Endothelial cell of umbilical vein (primary cell): ENCODE measurements at regions not wholly inside any gene's neighbourhood (a gene's known extent, or its start where the extent isn't known, plus 50 kb on each side); places are given as distances from the start of the nearest gene placed in this dataset.

Source experiments
- CTCF ChIP-seq, 2 donors: IDR thresholded peaks; 1 replicate in 1 of 2; 2 replicates in 1 of 2; pipeline ENCODE4 v1.5.1; 2011; ENCODE audit warnings: low read length in 2 of 2, mild to moderate bottlenecking in 2 of 2, moderate library complexity in 2 of 2, control low read depth in 1 of 2, inconsistent platforms in 1 of 2, low read depth in 1 of 2; ENCODE audit not compliant: insufficient read depth in 1 of 2; ENCODE audit errors: extremely low read depth in 1 of 2
- EZH2 ChIP-seq: IDR thresholded peaks from 2 replicates; pipeline ENCODE4 v1.6.1; 2012; ENCODE audit warnings: borderline replicate concordance, low read depth, mild to moderate bottlenecking, moderate library complexity, low read length, inconsistent platforms; ENCODE audit not compliant: severe bottlenecking
- FOS ChIP-seq: IDR thresholded peaks from 2 replicates; pipeline ENCODE4 v1.6.1; 2011; ENCODE audit warnings: mild to moderate bottlenecking, low read length, moderate library complexity, borderline replicate concordance; ENCODE audit not compliant: insufficient read depth
- MAX ChIP-seq: IDR thresholded peaks from 2 replicates; pipeline ENCODE4 v1.6.1; 2011; ENCODE audit not compliant: insufficient read depth, insufficient read length
- MYC ChIP-seq: IDR thresholded peaks from one replicate; pipeline ENCODE4 v1.6.1; 2011; ENCODE audit warnings: mild to moderate bottlenecking, low read depth, low read length
- POLR2A ChIP-seq: IDR thresholded peaks from 2 replicates; pipeline ENCODE4 v1.6.1; 2012; ENCODE audit warnings: low read depth, mild to moderate bottlenecking, control low read depth, low read length
- POLR2AphosphoS5 ChIP-seq: IDR thresholded peaks from 2 replicates; pipeline ENCODE4 v1.6.1; 2012; ENCODE audit warnings: low read depth, mild to moderate bottlenecking, control low read depth, low read length, moderate library complexity; ENCODE audit not compliant: insufficient read depth

- TF ChIP-seq CTCF (IDR thresholded peaks at IDR 0.05; ENCODE audit: extremely low read depth in 1 of 2, insufficient read depth in 1 of 2, low read depth in 1 of 2, low read length in 2 of 2) (no peak), POLR2AphosphoS5 (no peak), EZH2 (no peak), MYC (no peak), POLR2A (no peak), MAX (no peak), FOS (no peak)
These were observed 65.7 kb upstream of the HES1 start for GRCh38 chr3:194070220-194070633.
